ENCODE measurements at regions not wholly inside any gene's neighbourhood (a gene's known extent, or its start where the extent isn't known, plus 50 kb on each side); places are given as distances from the start of the nearest gene placed in this dataset.
"Not testable (repeated sequence)": the region's sequence is repeated elsewhere in the genome, so short reads cannot be mapped to it uniquely, and the experiment has no call there.

GRCh38 chr20:12098421-12098820 lies 180.7 kb downstream of the BTBD3 start:
- in situ Hi-C loops (cut with HindIII; ENCODE audit: low pct_ligation_motif_present, low pct_unique_long_range_greater_than_20kb, low sequenced_read_pairs): no loop called here
- DNase-seq: no peak

- no peak for DNase-seq
- in situ Hi-C loops (cut with HindIII; ENCODE audit: low pct_ligation_motif_present, low pct_unique_long_range_greater_than_20kb, low sequenced_read_pairs): no loop called here
Measured at GRCh38 chr20:12108846-12109245, 191.2 kb downstream of the BTBD3 start.

GRCh38 chr20:12110274-12110673 lies 192.6 kb downstream of the BTBD3 start:
- DNase-seq: no peak
- in situ Hi-C loops (cut with HindIII; ENCODE audit: low pct_ligation_motif_present, low pct_unique_long_range_greater_than_20kb, low sequenced_read_pairs): no loop called here

GRCh38 chr20:12110711-12111110 lies 193.0 kb downstream of the BTBD3 start:
- in situ Hi-C loops (cut with HindIII; ENCODE audit: low pct_ligation_motif_present, low pct_unique_long_range_greater_than_20kb, low sequenced_read_pairs): no loop called here
- DNase-seq: no peak

- in situ Hi-C loops (cut with HindIII; ENCODE audit: low pct_ligation_motif_present, low pct_unique_long_range_greater_than_20kb, low sequenced_read_pairs): no loop called here
- DNase-seq: no peak
Measured at GRCh38 chr20:12111431-12112088, 193.9 kb downstream of the BTBD3 start.

GRCh38 chr20:12112089-12112474 lies 194.4 kb downstream of the BTBD3 start:
- in situ Hi-C loops (cut with HindIII; ENCODE audit: low pct_ligation_motif_present, low pct_unique_long_range_greater_than_20kb, low sequenced_read_pairs): no loop called here
- DNase-seq: no peak

GRCh38 chr20:12112665-12113064 lies 195.0 kb downstream of the BTBD3 start:
- in situ Hi-C loops (cut with HindIII; ENCODE audit: low pct_ligation_motif_present, low pct_unique_long_range_greater_than_20kb, low sequenced_read_pairs): no loop called here

GRCh38 chr20:12113075-12113467 lies 195.4 kb downstream of the BTBD3 start:
- in situ Hi-C loops (cut with HindIII; ENCODE audit: low pct_ligation_motif_present, low pct_unique_long_range_greater_than_20kb, low sequenced_read_pairs): no loop called here
- DNase-seq: no peak

More at GRCh38 chr20:12112665-12113064, 195.0 kb downstream of the BTBD3 start:
- no peak for DNase-seq

GRCh38 chr20:12113468-12114371 lies 196.0 kb downstream of the BTBD3 start:
- no peak for DNase-seq
- in situ Hi-C loops (cut with HindIII; ENCODE audit: low pct_ligation_motif_present, low pct_unique_long_range_greater_than_20kb, low sequenced_read_pairs): no loop called here

- in situ Hi-C loops (cut with HindIII; ENCODE audit: low pct_ligation_motif_present, low pct_unique_long_range_greater_than_20kb, low sequenced_read_pairs); DNase-seq: not testable (repeated sequence)
Measured at GRCh38 chr20:12129114-12129513, 211.4 kb downstream of the BTBD3 start.

- in situ Hi-C loops (cut with HindIII; ENCODE audit: low pct_ligation_motif_present, low pct_unique_long_range_greater_than_20kb, low sequenced_read_pairs); DNase-seq: not testable (repeated sequence)
Measured at GRCh38 chr20:12129532-12129931, 211.8 kb downstream of the BTBD3 start.

GRCh38 chr20:12130781-12131180 lies 213.1 kb downstream of the BTBD3 start:
- no peak for DNase-seq
- in situ Hi-C loops (cut with HindIII; ENCODE audit: low pct_ligation_motif_present, low pct_unique_long_range_greater_than_20kb, low sequenced_read_pairs): no loop called here

- in situ Hi-C loops (cut with HindIII; ENCODE audit: low pct_ligation_motif_present, low pct_unique_long_range_greater_than_20kb, low sequenced_read_pairs): no loop called here
- no peak for DNase-seq
Measured at GRCh38 chr20:12133553-12133952, 215.9 kb downstream of the BTBD3 start.

GRCh38 chr20:12145951-12146350 lies 228.3 kb downstream of the BTBD3 start:
- in situ Hi-C loops (cut with HindIII; ENCODE audit: low pct_ligation_motif_present, low pct_unique_long_range_greater_than_20kb, low sequenced_read_pairs); DNase-seq: not testable (repeated sequence)

GRCh38 chr20:12152996-12153395 lies 235.3 kb downstream of the BTBD3 start:
- no peak for DNase-seq
- in situ Hi-C loops (cut with HindIII; ENCODE audit: low pct_ligation_motif_present, low pct_unique_long_range_greater_than_20kb, low sequenced_read_pairs): no loop called here

GRCh38 chr20:12153628-12154027 lies 235.9 kb downstream of the BTBD3 start:
- no peak for DNase-seq
- in situ Hi-C loops (cut with HindIII; ENCODE audit: low pct_ligation_motif_present, low pct_unique_long_range_greater_than_20kb, low sequenced_read_pairs): no loop called here

- in situ Hi-C loops (cut with HindIII; ENCODE audit: low pct_ligation_motif_present, low pct_unique_long_range_greater_than_20kb, low sequenced_read_pairs): no loop called here
- DNase-seq: no peak
Measured at GRCh38 chr20:12156252-12156651, 238.6 kb downstream of the BTBD3 start.

- no peak for DNase-seq
- in situ Hi-C loops (cut with HindIII; ENCODE audit: low pct_ligation_motif_present, low pct_unique_long_range_greater_than_20kb, low sequenced_read_pairs): no loop called here
Measured at GRCh38 chr20:12159261-12159660, 241.6 kb downstream of the BTBD3 start.

- no peak for DNase-seq
- in situ Hi-C loops (cut with HindIII; ENCODE audit: low pct_ligation_motif_present, low pct_unique_long_range_greater_than_20kb, low sequenced_read_pairs): no loop called here
Measured at GRCh38 chr20:12161734-12162133, 244.0 kb downstream of the BTBD3 start.

All from ACHN (cell line).